HepG2 (cell line): ENCODE measurements at regions not wholly inside any gene's neighbourhood (a gene's known extent, or its start where the extent isn't known, plus 50 kb on each side); places are given as distances from the start of the nearest gene placed in this dataset.

Experiments
- ATAC-seq: fragments of 200-7000 bp; cut with Tn5 transposase; 3 replicates; pipeline ENCODE4 v1.9.1; 2020; ENCODE audit warnings: mild to moderate bottlenecking, moderate library complexity
- BruUV-seq: library from RNA; stranded (reverse); fragments of 400-500 nt; replicated peaks from 2 replicates; lab custom pipeline; 2021; lab: Mats Ljungman, UMichigan
- CTCF ChIA-PET: fragments of 300-600 bp; formaldehyde crosslinking; extraction: SDS; loops from one replicate; lab custom pipeline; 2021; ENCODE audit warnings: low total read pairs, inconsistent platforms, low intra/inter-chr PET ratio; lab: Yijun Ruan, JAX
- POLR2A ChIA-PET: fragments of 350-600 bp; sonication (Branson Sonifier 250); formaldehyde crosslinking; loops from one replicate; lab custom pipeline; 2020; ENCODE audit warnings: antibody characterized with exemption, inconsistent platforms; lab: Yijun Ruan, JAX
- DNase-seq: peaks from one replicate; pipeline ENCODE4 v3.0.0-alpha.2; 2015; ENCODE audit warnings: low spot score
- FAIRE-seq: peaks from 3 replicates; lab custom pipeline; 2011; peaks lifted over from hg19 to GRCh38; lab: Jason Lieb, UNC
- H2AFZ ChIP-seq: one replicate; pipeline ENCODE4 v1.6.1; 2011; ENCODE audit warnings: low read length, inconsistent platforms
- H3K27ac ChIP-seq: fragments of 300-600 bp; 3 replicates; pipeline ENCODE4 v1.8.0; 2011; ENCODE audit warnings: mixed run types, mild to moderate bottlenecking, mixed read lengths, low read length, inconsistent platforms; ENCODE audit not compliant: insufficient read depth; ENCODE audit errors: extremely low read length
- H3K27me3 ChIP-seq, 2 experiments: fragments of 200-600 bp in 1 of 2; 2 replicates in 1 of 2; 3 replicates in 1 of 2; pipeline versions ENCODE4 v1.6.0 to v1.8.0; 2011; ENCODE audit warnings: low read length in 2 of 2, mild to moderate bottlenecking in 2 of 2, moderate library complexity in 2 of 2, inconsistent platforms in 1 of 2; ENCODE audit not compliant: insufficient read depth in 2 of 2, control insufficient read depth in 1 of 2
- H3K36me3 ChIP-seq, 2 experiments: fragments of 200-600 bp in 1 of 2; replicated peaks in 1 of 2; 2 replicates in 1 of 2; 3 replicates in 1 of 2; pipeline versions ENCODE4 v1.5.1 to v1.8.0; 2011; ENCODE audit warnings: low read length in 2 of 2, inconsistent platforms in 1 of 2; ENCODE audit not compliant: insufficient read depth in 2 of 2, control insufficient read depth in 1 of 2
- H3K4me1 ChIP-seq: 2 replicates; pipeline ENCODE4 v1.5.1; 2012; ENCODE audit warnings: low read length, inconsistent platforms; ENCODE audit not compliant: insufficient read depth
- H3K4me2 ChIP-seq: 2 replicates; pipeline ENCODE4 v1.6.0; 2011; ENCODE audit warnings: low read depth, low read length, inconsistent platforms
- H3K4me3 ChIP-seq, 3 experiments: fragments of 200-600 bp in 1 of 3; sonication (generic), shearing (Covaris generic) in 1 of 3; replicated peaks in 1 of 3; 2 replicates each; pipeline ENCODE4 v1.5.1; 2011 to 2016; ENCODE audit warnings: low read length in 3 of 3, inconsistent platforms in 2 of 3, low read depth in 2 of 3, mild to moderate bottlenecking in 2 of 3, control low read depth in 1 of 3, mixed read lengths in 1 of 3; ENCODE audit not compliant: insufficient read depth in 1 of 3
- H3K79me2 ChIP-seq: one replicate; pipeline ENCODE4 v1.6.1; 2011; ENCODE audit warnings: low read length, inconsistent platforms; ENCODE audit not compliant: insufficient read depth
- H3K9ac ChIP-seq: 2 replicates; pipeline ENCODE4 v1.6.0; 2011; ENCODE audit warnings: mild to moderate bottlenecking, low read depth, low read length, inconsistent platforms; ENCODE audit not compliant: insufficient read depth
- H3K9me3 ChIP-seq: 2 replicates; pipeline ENCODE4 v1.5.1; 2012; ENCODE audit warnings: mild to moderate bottlenecking, low read length
- H4K20me1 ChIP-seq: 2 replicates; pipeline ENCODE4 v1.6.0; 2011; ENCODE audit warnings: inconsistent platforms, mild to moderate bottlenecking, low read length, moderate library complexity; ENCODE audit not compliant: insufficient read depth
- CHD2 ChIP-seq: IDR thresholded peaks from 2 replicates; pipeline ENCODE4 v1.6.1; 2011; ENCODE audit warnings: low read depth, low read length, improper control_type of control experiment
- FIP1L1 ChIP-seq: fragments of 200-400 bp; formaldehyde crosslinking; IDR thresholded peaks from 2 replicates; pipeline ENCODE4 v1.6.1; 2018; ENCODE audit warnings: low read depth, mild to moderate bottlenecking, low read length, moderate library complexity, borderline replicate concordance; ENCODE audit not compliant: insufficient read depth
- GPN1 ChIP-seq: sonication (generic); formaldehyde crosslinking; IDR thresholded peaks from 2 replicates; pipeline ENCODE4 v1.5.1; 2020; ENCODE audit warnings: missing genetic modification reagents, borderline replicate concordance
- JUNB ChIP-seq: sonication (generic); formaldehyde crosslinking; IDR thresholded peaks from 2 replicates; pipeline ENCODE4 v1.8.0; 2022; ENCODE audit warnings: missing genetic modification reagents, mild to moderate bottlenecking, borderline replicate concordance
- KDM6A ChIP-seq: IDR thresholded peaks from 2 replicates; pipeline ENCODE4 v1.6.1; 2016; ENCODE audit warnings: low read depth
- MIER2 ChIP-seq: IDR thresholded peaks from 2 replicates; pipeline ENCODE4 v1.6.1; 2016; ENCODE audit warnings: missing biosample characterization, missing genetic modification reagents
- SMC3 ChIP-seq: IDR thresholded peaks from 2 replicates; pipeline ENCODE4 v1.6.1; 2011; ENCODE audit warnings: low read length, improper control_type of control experiment
- SOX13 ChIP-seq, 3 experiments: fragments of 450-650 bp in 1 of 3; sonication (generic) in 1 of 3; formaldehyde crosslinking in 1 of 3; IDR thresholded peaks in 2 of 3; conservative IDR thresholded peaks in 1 of 3; 2 replicates each; pipeline versions ENCODE4 v1.5.0 to v1.6.1; 2016 to 2020; ENCODE audit warnings: antibody characterized with exemption in 1 of 3, mild to moderate bottlenecking in 1 of 3, missing compliant biosample characterization in 1 of 3, missing genetic modification reagents in 1 of 3, moderate library complexity in 1 of 3
- SOX6 ChIP-seq, 2 experiments: fragments of 450-650 bp in 1 of 2; sonication (generic) in 1 of 2; formaldehyde crosslinking in 1 of 2; IDR thresholded peaks; 2 replicates each; pipeline versions ENCODE4 v1.4.0 to v1.6.1; 2017 to 2020; ENCODE audit warnings: antibody characterized with exemption in 1 of 2, mild to moderate bottlenecking in 1 of 2, missing genetic modification reagents in 1 of 2
- ZNF672 ChIP-seq: sonication (generic); formaldehyde crosslinking; IDR thresholded peaks from 2 replicates; pipeline ENCODE4 v1.8.1; 2022; ENCODE audit warnings: missing genetic modification reagents
- WGBS: methylation state at CpG from one replicate; pipeline ENCODE4 v1.1.6; 2017; ENCODE audit warnings: low lambda C conversion rate; 5-methylcytosine and 5-hydroxymethylcytosine counted together
- in situ Hi-C: cut with HindIII; loops from 2 replicates; pipeline ENCODE4 v1.10.0; 2017; ENCODE audit warnings: low pct_unique_long_range_greater_than_20kb; ENCODE audit not compliant: extremely low pct_ligation_motif_present
- intact Hi-C: fragments of 100-400 bp; cut with micrococcal nuclease; formaldehyde crosslinking; loops from one replicate; pipeline ENCODE4 v1.10.0; 2022; ENCODE audit not compliant: unreplicated experiment
- TF ChIP-seq, protein P1 (sequence below): sonication (generic); formaldehyde crosslinking; IDR thresholded peaks from 2 replicates; pipeline ENCODE4 v1.8.1; 2023; ENCODE audit warnings: mild to moderate bottlenecking, moderate library complexity, missing genetic modification reagents
- TF ChIP-seq, protein P2 (sequence below): sonication (generic); formaldehyde crosslinking; IDR thresholded peaks from 2 replicates; pipeline ENCODE4; 2020; ENCODE audit warnings: missing genetic modification reagents, mild to moderate bottlenecking, borderline replicate concordance
- TF ChIP-seq, protein P3 (sequence below): sonication (generic); formaldehyde crosslinking; IDR thresholded peaks from 2 replicates; pipeline ENCODE4 v1.8.1; 2023; ENCODE audit warnings: mild to moderate bottlenecking, missing genetic modification reagents
- TF ChIP-seq, protein P4 (sequence below): sonication (generic); formaldehyde crosslinking; IDR thresholded peaks from 2 replicates; pipeline ENCODE4 v1.4.0; 2020; ENCODE audit warnings: mild to moderate bottlenecking, missing genetic modification reagents

DNA sequence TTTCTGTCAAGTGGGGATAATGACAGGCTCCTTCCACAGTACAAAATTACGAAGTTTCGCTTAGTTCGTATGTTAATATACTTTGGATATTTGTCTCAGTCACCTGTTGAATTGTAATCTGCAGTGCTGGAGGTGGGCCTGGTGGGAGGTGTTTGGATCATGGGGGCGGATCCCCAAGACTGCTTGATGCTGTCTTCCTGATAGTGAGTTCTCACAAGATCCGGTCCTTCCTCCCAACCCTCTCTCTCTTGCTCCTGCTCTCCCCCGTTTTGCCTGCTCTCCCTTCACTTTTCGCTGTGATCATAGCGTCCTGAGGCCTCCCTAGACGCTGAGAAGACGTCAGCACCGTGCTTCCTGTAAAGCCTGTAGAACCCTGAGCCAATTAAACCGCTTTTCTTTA is 97.1 kb upstream of the EPB41L3 start (continued):
- no peak for TF ChIP-seq CHD2
- TF ChIP-seq, protein P1, sequence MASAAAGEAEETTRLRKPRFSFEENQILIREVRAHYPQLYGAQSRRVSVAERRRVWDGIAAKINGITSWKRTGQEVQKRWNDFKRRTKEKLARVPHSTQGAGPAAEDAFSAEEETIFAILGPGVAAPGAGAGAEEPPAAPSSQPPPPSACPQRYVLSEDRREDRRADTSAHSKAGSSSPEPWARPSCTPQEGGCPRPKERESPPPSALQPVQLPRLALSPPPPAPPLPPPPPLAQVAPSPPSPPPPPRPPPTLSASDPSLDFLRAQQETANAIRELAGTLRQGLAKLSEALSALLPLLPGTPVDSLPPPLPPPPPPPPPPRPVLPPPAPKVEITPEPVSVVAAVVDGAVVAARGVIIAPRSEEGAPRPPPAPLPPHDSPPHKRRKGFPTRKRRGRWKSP, result no peak
- TF ChIP-seq SOX6 (IDR thresholded peaks at IDR 0.05), result no peak
- no peak for TF ChIP-seq SOX6 (CRISPR knock-in tag; IDR thresholded peaks at IDR 0.05)
- TF ChIP-seq KDM6A (CRISPR knock-in tag), result no peak
- TF ChIP-seq GPN1 (CRISPR knock-in tag), result no peak
- no peak for TF ChIP-seq MIER2 (CRISPR knock-in tag)
- TF ChIP-seq, all 625 proteins: peak for 0

DNA sequence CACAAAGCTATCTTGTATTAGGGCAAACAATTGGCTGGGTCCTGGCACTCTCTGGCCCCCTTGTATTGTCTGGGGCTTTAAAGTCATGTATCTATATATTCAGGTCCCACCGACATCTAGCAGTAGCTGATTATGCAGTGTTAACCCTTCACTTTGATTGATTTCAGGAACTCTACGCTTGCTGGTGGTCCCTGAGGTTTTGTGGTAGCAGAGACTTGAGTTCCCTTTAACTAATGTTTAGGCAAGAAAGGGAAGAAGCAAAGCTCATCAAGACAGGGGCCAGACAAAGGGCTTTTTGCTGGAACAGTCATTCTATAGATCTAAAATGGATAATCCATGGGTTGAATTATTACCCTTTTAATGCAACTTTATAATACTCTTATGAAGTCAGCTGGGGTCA is 95.3 kb upstream of the EPB41L3 start:
- H3K4me2 ChIP-seq, result no peak overlapping the region
- BruUV-seq, result no TSS peak
- in situ Hi-C loops, result no loop called here
- TF ChIP-seq SMC3 (no peak), ZNF672 (CRISPR knock-in tag) (no peak), JUNB (CRISPR knock-in tag) (no peak), FIP1L1 (no peak), SOX13 (IDR thresholded peaks at IDR 0.05) (no peak), SOX13 (CRISPR knock-in tag; conservative IDR thresholded peaks at IDR 0.05 in 1 of 2, IDR thresholded peaks at IDR 0.05 in 1 of 2) (no peak)
- TF ChIP-seq, protein P2, sequence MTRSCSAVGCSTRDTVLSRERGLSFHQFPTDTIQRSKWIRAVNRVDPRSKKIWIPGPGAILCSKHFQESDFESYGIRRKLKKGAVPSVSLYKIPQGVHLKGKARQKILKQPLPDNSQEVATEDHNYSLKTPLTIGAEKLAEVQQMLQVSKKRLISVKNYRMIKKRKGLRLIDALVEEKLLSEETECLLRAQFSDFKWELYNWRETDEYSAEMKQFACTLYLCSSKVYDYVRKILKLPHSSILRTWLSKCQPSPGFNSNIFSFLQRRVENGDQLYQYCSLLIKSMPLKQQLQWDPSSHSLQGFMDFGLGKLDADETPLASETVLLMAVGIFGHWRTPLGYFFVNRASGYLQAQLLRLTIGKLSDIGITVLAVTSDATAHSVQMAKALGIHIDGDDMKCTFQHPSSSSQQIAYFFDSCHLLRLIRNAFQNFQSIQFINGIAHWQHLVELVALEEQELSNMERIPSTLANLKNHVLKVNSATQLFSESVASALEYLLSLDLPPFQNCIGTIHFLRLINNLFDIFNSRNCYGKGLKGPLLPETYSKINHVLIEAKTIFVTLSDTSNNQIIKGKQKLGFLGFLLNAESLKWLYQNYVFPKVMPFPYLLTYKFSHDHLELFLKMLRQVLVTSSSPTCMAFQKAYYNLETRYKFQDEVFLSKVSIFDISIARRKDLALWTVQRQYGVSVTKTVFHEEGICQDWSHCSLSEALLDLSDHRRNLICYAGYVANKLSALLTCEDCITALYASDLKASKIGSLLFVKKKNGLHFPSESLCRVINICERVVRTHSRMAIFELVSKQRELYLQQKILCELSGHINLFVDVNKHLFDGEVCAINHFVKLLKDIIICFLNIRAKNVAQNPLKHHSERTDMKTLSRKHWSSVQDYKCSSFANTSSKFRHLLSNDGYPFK (CRISPR knock-in tag), result no peak
- TF ChIP-seq, protein P3, sequence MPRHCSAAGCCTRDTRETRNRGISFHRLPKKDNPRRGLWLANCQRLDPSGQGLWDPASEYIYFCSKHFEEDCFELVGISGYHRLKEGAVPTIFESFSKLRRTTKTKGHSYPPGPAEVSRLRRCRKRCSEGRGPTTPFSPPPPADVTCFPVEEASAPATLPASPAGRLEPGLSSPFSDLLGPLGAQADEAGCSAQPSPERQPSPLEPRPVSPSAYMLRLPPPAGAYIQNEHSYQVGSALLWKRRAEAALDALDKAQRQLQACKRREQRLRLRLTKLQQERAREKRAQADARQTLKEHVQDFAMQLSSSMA (CRISPR knock-in tag), result no peak
- TF ChIP-seq, protein P4, sequence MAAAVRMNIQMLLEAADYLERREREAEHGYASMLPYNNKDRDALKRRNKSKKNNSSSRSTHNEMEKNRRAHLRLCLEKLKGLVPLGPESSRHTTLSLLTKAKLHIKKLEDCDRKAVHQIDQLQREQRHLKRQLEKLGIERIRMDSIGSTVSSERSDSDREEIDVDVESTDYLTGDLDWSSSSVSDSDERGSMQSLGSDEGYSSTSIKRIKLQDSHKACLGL (CRISPR knock-in tag), result no peak
- no peaks in the 10 kb centered on the region; a peak in 1 of 5 replicates for H3K27me3 ChIP-seq
- no peaks in the 10 kb centered on the region for H3K4me1 ChIP-seq
- no peaks in the 10 kb centered on the region for H4K20me1 ChIP-seq
- H3K79me2 ChIP-seq, result no peaks in the 10 kb centered on the region
- H3K9ac ChIP-seq, result no peak overlapping the region
- DNase-seq, result no peak
- WGBS, result 0% methylated on average over 2 of the region's 2 CpGs
- no peaks in the 10 kb centered on the region for H3K36me3 ChIP-seq
- ChIA-PET POLR2A (no interaction called here), CTCF (no interaction called here)
- no peak for ATAC-seq
- H3K4me3 ChIP-seq, result no peak overlapping the region
- intact Hi-C loops, result no loop called here
- H3K27ac ChIP-seq, result no peak overlapping the region
- FAIRE-seq, result no peak
- no peaks in the 10 kb centered on the region for H3K9me3 ChIP-seq
- H2AFZ ChIP-seq, result no peak overlapping the region
